ENCODE measurements at regions not wholly inside any gene's neighbourhood (a gene's known extent, or its start where the extent isn't known, plus 50 kb on each side); places are given as distances from the start of the nearest gene placed in this dataset.

DNA sequence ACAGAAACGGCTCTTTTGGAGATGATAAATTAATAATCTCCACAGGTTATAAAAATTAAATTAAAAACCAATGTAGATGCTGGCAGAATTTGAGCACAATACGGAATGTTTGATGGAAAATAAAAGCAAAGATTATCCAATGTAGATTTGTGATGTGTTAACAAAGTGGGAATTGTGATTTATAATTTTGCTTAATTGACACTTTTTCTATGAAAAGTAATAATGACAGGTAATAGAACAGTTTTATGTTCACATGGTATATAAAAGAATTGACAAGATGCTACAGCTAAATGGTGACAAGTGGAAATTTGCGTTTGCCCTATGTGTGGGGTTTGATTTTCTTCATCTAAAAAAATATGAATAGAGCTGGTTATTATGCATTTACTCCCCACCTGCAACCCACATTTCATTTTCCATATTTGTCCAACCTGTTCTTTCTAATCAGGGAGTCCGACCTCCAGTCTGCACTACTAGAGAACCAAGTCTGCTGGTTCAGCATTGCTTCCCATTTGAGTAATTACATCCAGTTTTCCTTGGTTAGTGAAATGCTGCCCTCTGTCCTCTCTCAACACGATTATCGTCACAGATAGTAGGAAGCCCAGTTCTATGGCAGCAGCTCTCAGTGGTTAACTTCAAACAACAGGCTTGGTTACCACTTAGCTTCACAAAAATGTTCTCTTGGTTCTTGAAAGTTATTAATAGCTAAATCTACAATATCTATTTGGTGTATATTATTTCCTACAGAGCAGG is 61.4 kb upstream of the SLITRK1 start:
- TF ChIP-seq, protein P1, sequence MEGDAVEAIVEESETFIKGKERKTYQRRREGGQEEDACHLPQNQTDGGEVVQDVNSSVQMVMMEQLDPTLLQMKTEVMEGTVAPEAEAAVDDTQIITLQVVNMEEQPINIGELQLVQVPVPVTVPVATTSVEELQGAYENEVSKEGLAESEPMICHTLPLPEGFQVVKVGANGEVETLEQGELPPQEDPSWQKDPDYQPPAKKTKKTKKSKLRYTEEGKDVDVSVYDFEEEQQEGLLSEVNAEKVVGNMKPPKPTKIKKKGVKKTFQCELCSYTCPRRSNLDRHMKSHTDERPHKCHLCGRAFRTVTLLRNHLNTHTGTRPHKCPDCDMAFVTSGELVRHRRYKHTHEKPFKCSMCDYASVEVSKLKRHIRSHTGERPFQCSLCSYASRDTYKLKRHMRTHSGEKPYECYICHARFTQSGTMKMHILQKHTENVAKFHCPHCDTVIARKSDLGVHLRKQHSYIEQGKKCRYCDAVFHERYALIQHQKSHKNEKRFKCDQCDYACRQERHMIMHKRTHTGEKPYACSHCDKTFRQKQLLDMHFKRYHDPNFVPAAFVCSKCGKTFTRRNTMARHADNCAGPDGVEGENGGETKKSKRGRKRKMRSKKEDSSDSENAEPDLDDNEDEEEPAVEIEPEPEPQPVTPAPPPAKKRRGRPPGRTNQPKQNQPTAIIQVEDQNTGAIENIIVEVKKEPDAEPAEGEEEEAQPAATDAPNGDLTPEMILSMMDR (IDR thresholded peaks at IDR 0.05; ENCODE audit: low read length): no peak
- no peak for TF ChIP-seq EZH2 (IDR thresholded peaks at IDR 0.05; ENCODE audit: borderline replicate concordance, low read length)
